ENCODE measurements at regions not wholly inside any gene's neighbourhood (a gene's known extent, or its start where the extent isn't known, plus 50 kb on each side); places are given as distances from the start of the nearest gene placed in this dataset.

DNA sequence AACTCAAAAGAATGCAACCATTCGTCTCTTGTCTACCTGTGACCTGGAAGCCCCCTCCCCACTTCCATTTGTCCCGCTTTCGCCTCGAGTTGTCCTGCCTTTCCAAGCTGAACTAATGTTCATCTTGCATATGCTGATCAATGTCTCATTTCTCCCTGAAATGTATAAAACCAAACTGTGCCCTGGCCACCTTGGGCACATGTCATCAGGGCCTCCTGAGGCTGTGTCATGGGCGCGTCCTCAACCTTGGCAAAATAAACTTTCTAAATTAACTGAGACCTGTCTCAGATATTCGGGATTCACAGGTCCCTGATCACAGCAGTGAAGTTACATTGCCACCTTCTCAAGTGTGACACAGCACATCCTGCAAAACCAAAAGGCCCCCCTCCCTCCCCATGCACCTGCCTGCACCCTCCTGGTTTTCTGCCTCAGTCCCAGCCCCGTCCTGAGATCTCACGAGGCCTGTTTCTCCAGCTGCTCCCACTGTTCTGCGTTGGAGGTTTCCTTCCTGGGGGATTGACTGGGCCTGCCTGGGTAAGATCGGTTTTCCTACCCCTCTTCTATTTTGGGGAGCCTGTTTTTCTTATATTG, 1328.7 kb downstream of the TBC1D22A start:
- TF ChIP-seq, protein P1, sequence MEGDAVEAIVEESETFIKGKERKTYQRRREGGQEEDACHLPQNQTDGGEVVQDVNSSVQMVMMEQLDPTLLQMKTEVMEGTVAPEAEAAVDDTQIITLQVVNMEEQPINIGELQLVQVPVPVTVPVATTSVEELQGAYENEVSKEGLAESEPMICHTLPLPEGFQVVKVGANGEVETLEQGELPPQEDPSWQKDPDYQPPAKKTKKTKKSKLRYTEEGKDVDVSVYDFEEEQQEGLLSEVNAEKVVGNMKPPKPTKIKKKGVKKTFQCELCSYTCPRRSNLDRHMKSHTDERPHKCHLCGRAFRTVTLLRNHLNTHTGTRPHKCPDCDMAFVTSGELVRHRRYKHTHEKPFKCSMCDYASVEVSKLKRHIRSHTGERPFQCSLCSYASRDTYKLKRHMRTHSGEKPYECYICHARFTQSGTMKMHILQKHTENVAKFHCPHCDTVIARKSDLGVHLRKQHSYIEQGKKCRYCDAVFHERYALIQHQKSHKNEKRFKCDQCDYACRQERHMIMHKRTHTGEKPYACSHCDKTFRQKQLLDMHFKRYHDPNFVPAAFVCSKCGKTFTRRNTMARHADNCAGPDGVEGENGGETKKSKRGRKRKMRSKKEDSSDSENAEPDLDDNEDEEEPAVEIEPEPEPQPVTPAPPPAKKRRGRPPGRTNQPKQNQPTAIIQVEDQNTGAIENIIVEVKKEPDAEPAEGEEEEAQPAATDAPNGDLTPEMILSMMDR (IDR thresholded peaks at IDR 0.05; ENCODE audit: low read depth, low read length), result no peak
- no peak for TF ChIP-seq POLR2A (IDR thresholded peaks at IDR 0.05; ENCODE audit: extremely low read depth, insufficient read length)

Measured in NB4 (cell line).